Fibroblast of villous mesenchyme (primary cell): ENCODE measurements at regions not wholly inside any gene's neighbourhood (a gene's known extent, or its start where the extent isn't known, plus 50 kb on each side); places are given as distances from the start of the nearest gene placed in this dataset.

Experiments used
- DNase-seq: peaks from one replicate; pipeline ENCODE4 v3.0.0-alpha.2; 2010; ENCODE audit warnings: low read depth
- H3K4me3 ChIP-seq: 2 replicates; pipeline ENCODE4 v1.5.1; 2011; ENCODE audit warnings: low read depth, mild to moderate bottlenecking, low read length
- TF ChIP-seq, protein P1 (sequence below): IDR thresholded peaks from 2 replicates; pipeline ENCODE4 v1.5.1; 2012; ENCODE audit warnings: low read depth, mild to moderate bottlenecking, low read length; ENCODE audit not compliant: insufficient read depth

DNA sequence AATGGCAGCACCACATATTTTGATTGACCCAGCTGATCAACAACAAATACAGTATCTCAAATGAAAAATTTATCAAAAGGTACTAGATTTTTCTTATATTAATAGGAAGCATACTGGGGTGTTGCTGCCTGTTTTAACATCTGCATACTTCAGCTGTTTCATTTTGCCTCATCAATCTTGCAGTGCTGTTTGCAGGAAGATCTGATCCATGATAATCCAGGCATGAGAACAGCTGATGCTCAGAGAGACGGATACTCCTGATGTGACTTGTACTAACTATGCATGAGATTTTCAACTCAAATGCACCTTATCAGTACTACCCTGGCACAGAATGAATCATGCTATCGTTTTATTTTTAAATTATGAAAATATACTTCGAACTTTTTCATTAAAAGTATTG is 2136.8 kb downstream of the PCDH9 start:
- DNase-seq = no peak
- TF ChIP-seq, protein P1, sequence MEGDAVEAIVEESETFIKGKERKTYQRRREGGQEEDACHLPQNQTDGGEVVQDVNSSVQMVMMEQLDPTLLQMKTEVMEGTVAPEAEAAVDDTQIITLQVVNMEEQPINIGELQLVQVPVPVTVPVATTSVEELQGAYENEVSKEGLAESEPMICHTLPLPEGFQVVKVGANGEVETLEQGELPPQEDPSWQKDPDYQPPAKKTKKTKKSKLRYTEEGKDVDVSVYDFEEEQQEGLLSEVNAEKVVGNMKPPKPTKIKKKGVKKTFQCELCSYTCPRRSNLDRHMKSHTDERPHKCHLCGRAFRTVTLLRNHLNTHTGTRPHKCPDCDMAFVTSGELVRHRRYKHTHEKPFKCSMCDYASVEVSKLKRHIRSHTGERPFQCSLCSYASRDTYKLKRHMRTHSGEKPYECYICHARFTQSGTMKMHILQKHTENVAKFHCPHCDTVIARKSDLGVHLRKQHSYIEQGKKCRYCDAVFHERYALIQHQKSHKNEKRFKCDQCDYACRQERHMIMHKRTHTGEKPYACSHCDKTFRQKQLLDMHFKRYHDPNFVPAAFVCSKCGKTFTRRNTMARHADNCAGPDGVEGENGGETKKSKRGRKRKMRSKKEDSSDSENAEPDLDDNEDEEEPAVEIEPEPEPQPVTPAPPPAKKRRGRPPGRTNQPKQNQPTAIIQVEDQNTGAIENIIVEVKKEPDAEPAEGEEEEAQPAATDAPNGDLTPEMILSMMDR = no peak
- H3K4me3 ChIP-seq = no peak overlapping the region

DNA sequence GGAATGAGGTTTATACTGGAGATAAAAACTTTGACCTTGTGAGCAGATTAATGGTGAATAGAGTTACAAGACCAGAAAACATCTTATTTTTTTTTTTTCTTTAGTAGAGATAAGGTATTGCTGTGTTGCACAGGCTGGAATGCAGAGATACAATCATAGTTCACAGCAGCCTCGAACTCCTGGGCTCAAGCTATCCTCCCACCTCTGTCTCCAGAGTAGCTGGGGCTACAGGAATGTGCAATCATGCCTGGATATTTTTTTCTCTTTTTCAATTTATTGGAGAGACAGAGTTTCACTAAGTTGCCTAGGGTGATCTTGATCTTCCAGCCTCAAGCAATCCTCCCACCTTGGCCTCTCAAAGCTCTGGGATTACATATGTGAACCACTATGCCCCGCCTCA is 2139.1 kb downstream of the PCDH9 start:
- no peak overlapping the region for H3K4me3 ChIP-seq
- TF ChIP-seq, protein P1 = no peak
- DNase-seq = no peak

DNA sequence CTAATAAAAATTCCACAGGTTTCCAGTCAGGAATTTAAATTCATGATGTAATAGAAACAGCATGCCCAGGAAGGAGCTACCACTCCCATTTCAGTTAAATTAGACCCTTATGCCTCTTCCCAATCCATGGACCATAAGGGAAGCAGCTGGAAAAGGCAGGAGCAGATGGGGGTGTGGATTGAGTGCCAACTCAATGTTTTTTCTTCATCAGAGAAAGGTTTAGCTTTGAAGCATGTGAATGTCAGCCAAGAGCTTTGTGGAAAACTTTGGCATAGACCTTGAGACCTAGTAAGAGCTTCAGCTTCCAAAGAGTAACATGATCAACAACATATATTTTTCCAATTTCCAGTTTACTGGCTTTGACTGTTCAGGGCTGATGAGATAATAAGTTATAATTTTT is 2139.9 kb downstream of the PCDH9 start:
- no peak overlapping the region for H3K4me3 ChIP-seq
- TF ChIP-seq, protein P1 = no peak
- peak; percentile 0 for DNase-seq

DNA sequence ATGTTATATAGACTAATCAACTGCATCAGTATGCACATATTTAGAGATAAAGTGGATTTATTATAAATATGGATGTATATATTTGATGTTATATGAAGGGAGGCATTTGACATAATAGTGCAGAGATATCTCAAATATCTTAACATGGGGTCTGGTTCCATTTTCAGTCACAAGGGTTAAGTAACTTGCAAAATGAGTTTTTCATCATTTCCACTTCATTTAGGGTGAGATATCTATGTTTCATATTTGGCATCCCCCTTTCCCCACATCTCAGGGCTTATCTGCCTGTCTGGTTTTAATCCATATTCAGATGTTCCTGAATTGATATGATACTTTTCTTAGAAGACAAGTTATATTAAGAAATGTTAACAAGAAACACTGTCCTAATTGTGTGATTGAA is 2141.2 kb downstream of the PCDH9 start:
- no peak overlapping the region for H3K4me3 ChIP-seq
- TF ChIP-seq, protein P1 = no peak
- no peak for DNase-seq

DNA sequence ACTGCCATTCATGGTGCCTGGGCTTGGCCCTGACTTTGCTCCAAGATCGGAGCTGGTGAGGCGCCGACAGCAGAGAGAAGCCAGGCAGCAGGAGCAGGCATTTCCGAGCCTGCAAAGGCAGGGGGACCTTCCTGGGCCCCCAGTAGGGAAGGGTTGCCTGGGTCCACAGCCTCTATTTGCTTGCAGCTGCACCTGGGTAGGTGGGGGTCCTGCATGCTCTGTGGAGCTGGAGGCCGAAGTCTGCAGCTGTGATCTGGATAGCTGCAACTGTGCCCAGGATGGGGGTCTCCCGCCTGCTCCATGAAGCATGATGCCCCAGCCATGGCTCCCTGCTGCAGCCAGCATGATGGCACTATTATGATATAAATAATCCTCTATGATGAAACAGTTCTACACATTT is 2144.2 kb downstream of the PCDH9 start:
- TF ChIP-seq, protein P1 = no peak
- DNase-seq = no peak
- H3K4me3 ChIP-seq = no peak overlapping the region

DNA sequence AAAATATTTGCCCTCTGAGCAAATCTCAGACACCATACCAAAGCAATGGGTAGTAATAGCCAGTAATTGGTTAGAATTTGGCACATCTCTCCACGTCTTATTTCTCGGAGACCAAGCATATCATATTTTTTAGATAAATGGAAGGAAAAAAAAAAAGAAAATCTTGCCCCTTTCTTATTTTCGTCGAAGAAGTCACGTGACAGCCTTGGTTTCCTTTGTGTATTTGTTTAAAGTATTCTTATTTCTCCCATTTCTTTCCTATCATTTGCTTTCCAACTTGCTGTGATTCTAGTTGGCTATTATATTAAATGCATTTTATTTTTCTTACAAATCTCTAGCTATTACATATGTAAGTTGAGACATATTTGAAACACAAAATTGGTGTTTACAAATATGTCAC is 2155.9 kb downstream of the PCDH9 start:
- TF ChIP-seq, protein P1 = no peak
- no peak for DNase-seq
- no peak overlapping the region for H3K4me3 ChIP-seq

DNA sequence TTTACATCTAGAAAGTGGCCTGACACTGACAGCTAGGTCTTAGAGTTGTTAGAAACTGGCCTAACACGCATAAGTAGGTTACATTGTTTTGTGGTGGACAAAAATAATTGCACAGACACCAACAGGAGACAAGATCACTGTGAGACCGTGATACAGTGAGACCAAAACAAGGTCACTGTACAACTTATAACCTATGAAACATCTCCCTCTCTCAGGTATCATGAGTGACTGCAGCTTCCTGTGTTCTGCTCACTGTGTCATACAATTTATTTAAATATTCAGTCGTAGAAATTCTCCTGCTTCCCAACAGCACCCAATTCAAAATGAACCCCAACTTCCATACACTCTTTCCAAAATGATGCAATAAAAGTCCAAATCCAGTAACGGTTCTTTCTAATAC is 2165.2 kb downstream of the PCDH9 start:
- H3K4me3 ChIP-seq = no peak overlapping the region
- TF ChIP-seq, protein P1 = no peak
- DNase-seq = no peak
